Transverse colon (tissue), 4 donors: ENCODE measurements at regions not wholly inside any gene's neighbourhood (a gene's known extent, or its start where the extent isn't known, plus 50 kb on each side); places are given as distances from the start of the nearest gene placed in this dataset.

Source experiments
- CTCF ChIP-seq, 5 experiments: fragments of 200-600 bp in 3 of 5; fragments of 450-650 bp in 2 of 5; sonication (generic) in 3 of 5; IDR thresholded peaks; 1 replicate in 2 of 5; 2 replicates in 3 of 5; pipeline ENCODE4 v1.5.1; 2016 to 2017; ENCODE audit warnings: antibody characterized with exemption in 5 of 5, inconsistent platforms in 3 of 5, mild to moderate bottlenecking in 2 of 5, moderate library complexity in 1 of 5
- EP300 ChIP-seq: sonication (generic); formaldehyde crosslinking; IDR thresholded peaks from one replicate; pipeline ENCODE4 v1.6.1; 2017; ENCODE audit warnings: antibody characterized with exemption, low read depth
- POLR2A ChIP-seq: fragments of 450-650 bp; IDR thresholded peaks from one replicate; pipeline ENCODE4 v1.6.1; 2016; ENCODE audit warnings: antibody characterized with exemption, mild to moderate bottlenecking, moderate library complexity
- POLR2AphosphoS5 ChIP-seq, 3 donors: sonication (generic); formaldehyde crosslinking; IDR thresholded peaks; one replicate each; pipeline ENCODE4 v1.6.1; 2016; ENCODE audit warnings: antibody characterized with exemption in 3 of 3

DNA sequence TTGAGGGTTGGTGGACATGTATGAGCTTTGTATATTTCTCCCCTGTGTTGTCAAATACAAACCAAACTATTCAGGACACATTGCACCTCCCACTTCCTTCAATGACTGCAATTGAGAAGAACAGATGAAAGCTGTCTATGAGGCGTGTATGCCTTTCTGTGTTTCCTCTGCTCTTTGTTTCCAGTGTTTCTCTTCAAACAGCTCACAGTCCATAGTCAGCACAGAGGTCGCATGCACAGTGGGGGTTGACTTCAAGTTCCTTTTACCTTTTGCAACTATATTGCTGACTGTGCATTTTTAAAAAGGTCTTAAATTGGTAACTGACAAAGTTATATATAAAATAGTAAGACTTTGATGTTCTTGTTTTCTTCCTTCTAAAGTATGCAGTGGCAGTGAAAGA, 957.8 kb downstream of the C4orf33 start:
- TF ChIP-seq CTCF (IDR thresholded peaks at IDR 0.05) (no peak), POLR2A (no peak), EP300 (no peak), POLR2AphosphoS5 (IDR thresholded peaks at IDR 0.05) (no peak)
